HCT116 (cell line): ENCODE measurements at regions not wholly inside any gene's neighbourhood (a gene's known extent, or its start where the extent isn't known, plus 50 kb on each side); places are given as distances from the start of the nearest gene placed in this dataset.

Experiments used
- CTCF ChIP-seq, 3 experiments: fragments of 200-600 bp in 1 of 3; sonication (generic) in 1 of 3; IDR thresholded peaks in 2 of 3; conservative IDR thresholded peaks in 1 of 3; 2 replicates each; pipeline ENCODE4 v1.5.1; 2012 to 2017; ENCODE audit warnings: low read depth in 2 of 3, low read length in 2 of 3, antibody characterized with exemption in 1 of 3, borderline replicate concordance in 1 of 3, control low read depth in 1 of 3, mild to moderate bottlenecking in 1 of 3, mixed read lengths in 1 of 3, mixed run types in 1 of 3, moderate library complexity in 1 of 3; ENCODE audit not compliant: insufficient read depth in 1 of 3
- EZH2 ChIP-seq: fragments of 200-600 bp; sonication (generic); IDR thresholded peaks from 2 replicates; pipeline ENCODE4 v1.6.1; 2017; ENCODE audit warnings: antibody characterized with exemption, mixed run types
- EZH2phosphoT487 ChIP-seq: fragments of 200-600 bp; IDR thresholded peaks from 2 replicates; pipeline ENCODE4 v1.6.1; 2018; ENCODE audit warnings: antibody characterized with exemption, borderline replicate concordance
- MAX ChIP-seq: IDR thresholded peaks from 2 replicates; pipeline ENCODE4 v1.6.1; 2012
- POLR2A ChIP-seq: IDR thresholded peaks from 2 replicates; pipeline ENCODE4 v1.7.0; 2011; ENCODE audit warnings: borderline replicate concordance; ENCODE audit not compliant: insufficient read depth, insufficient read length; ENCODE audit errors: extremely low read depth
- POLR2AphosphoS5 ChIP-seq: IDR thresholded peaks from 2 replicates; pipeline ENCODE4 v1.6.1; 2011; ENCODE audit warnings: mild to moderate bottlenecking, low read depth, low read length, moderate library complexity
- SRF ChIP-seq: IDR thresholded peaks from 2 replicates; pipeline ENCODE4 v1.6.1; 2012; ENCODE audit warnings: low read depth
- ZFX ChIP-seq: fragments of 450-650 bp; IDR thresholded peaks from 2 replicates; pipeline ENCODE4 v1.6.1; 2017
- ZNF274 ChIP-seq: fragments of 200-500 bp; sonication (Bioruptor generic); IDR thresholded peaks from 2 replicates; pipeline ENCODE4 v1.6.1; 2014; ENCODE audit warnings: mild to moderate bottlenecking, low read depth, low read length, inconsistent platforms

- no peak for TF ChIP-seq POLR2A
- TF ChIP-seq ZNF274: no peak
- TF ChIP-seq CTCF (IDR thresholded peaks at IDR 0.05 in 2 of 3, conservative IDR thresholded peaks at IDR 0.05 in 1 of 3; ENCODE audit: borderline replicate concordance in 1 of 3, insufficient read depth in 1 of 3, low read depth in 2 of 3, low read length in 2 of 3): no peak
- TF ChIP-seq EZH2: no peak
- TF ChIP-seq POLR2AphosphoS5: no peak
- TF ChIP-seq EZH2phosphoT487: no peak
- no peak for TF ChIP-seq MAX
- TF ChIP-seq ZFX: no peak
- no peak for TF ChIP-seq SRF
Observed at GRCh38 chr2:234608946-234609345, 112.1 kb upstream of the ARL4C start.
